GM19324 (cell line): ENCODE measurements at regions not wholly inside any gene's neighbourhood (a gene's known extent, or its start where the extent isn't known, plus 50 kb on each side); places are given as distances from the start of the nearest gene placed in this dataset.
A peak's percentile ranks its signal among the peaks of the same experiment; 100 is the strongest.

Source experiments
- ATAC-seq: cut with Tn5 transposase; IDR thresholded peaks from one replicate; pipeline ENCODE4 v1.9.1; 2021; ENCODE audit warnings: mild to moderate bottlenecking, moderate library complexity; ENCODE audit not compliant: unreplicated experiment, low FRiP score

- no peak for ATAC-seq
Measured at GRCh38 chr5:82858151-82859025, 218.8 kb downstream of the TMEM167A start.

- no peak for ATAC-seq
Measured at GRCh38 chr5:82855893-82856550, 221.2 kb downstream of the TMEM167A start.

- ATAC-seq = no peak
Measured at GRCh38 chr5:82854956-82855355, 222.2 kb downstream of the TMEM167A start.

- ATAC-seq = no peak
Measured at GRCh38 chr5:82851471-82851870, 225.7 kb downstream of the TMEM167A start.

GRCh38 chr5:82850393-82850792 is 226.8 kb downstream of the TMEM167A start:
- ATAC-seq = no peak

GRCh38 chr5:82849885-82850284 is 227.3 kb downstream of the TMEM167A start:
- ATAC-seq = no peak

- ATAC-seq = no peak
Measured at GRCh38 chr5:82847562-82847961, 229.6 kb downstream of the TMEM167A start.

GRCh38 chr5:82839881-82840280 is 237.3 kb downstream of the TMEM167A start:
- no peak for ATAC-seq

GRCh38 chr5:82835488-82835887 is 241.7 kb downstream of the TMEM167A start:
- no peak for ATAC-seq

- no peak for ATAC-seq
Measured at GRCh38 chr5:82834151-82834550, 243.0 kb downstream of the TMEM167A start.

- ATAC-seq = no peak
Measured at GRCh38 chr5:82833277-82833676, 243.9 kb downstream of the TMEM167A start.

- no peak for ATAC-seq
Measured at GRCh38 chr5:82832445-82832844, 244.7 kb downstream of the TMEM167A start.

GRCh38 chr5:82828211-82828610 is 249.0 kb downstream of the TMEM167A start:
- no peak for ATAC-seq

GRCh38 chr5:82827651-82828050 is 249.5 kb downstream of the TMEM167A start:
- ATAC-seq = no peak

- no peak for ATAC-seq
Measured at GRCh38 chr5:82822634-82822927, 254.6 kb downstream of the TMEM167A start.

GRCh38 chr5:82821846-82822633 is 255.2 kb downstream of the TMEM167A start:
- no peak for ATAC-seq

GRCh38 chr5:82820961-82821845 is 256.0 kb downstream of the TMEM167A start:
- peak; percentile 85 for ATAC-seq

- ATAC-seq = no peak
Measured at GRCh38 chr5:82820188-82820587, 257.0 kb downstream of the TMEM167A start.

GRCh38 chr5:82817897-82818676 is 259.1 kb downstream of the TMEM167A start:
- ATAC-seq = no peak

GRCh38 chr5:82816926-82817325 is 260.3 kb downstream of the TMEM167A start:
- ATAC-seq = no peak
